ENCODE measurements at regions not wholly inside any gene's neighbourhood (a gene's known extent, or its start where the extent isn't known, plus 50 kb on each side); places are given as distances from the start of the nearest gene placed in this dataset.
"Not testable (repeated sequence)": the region's sequence is repeated elsewhere in the genome, so short reads cannot be mapped to it uniquely, and the experiment has no call there.

DNA sequence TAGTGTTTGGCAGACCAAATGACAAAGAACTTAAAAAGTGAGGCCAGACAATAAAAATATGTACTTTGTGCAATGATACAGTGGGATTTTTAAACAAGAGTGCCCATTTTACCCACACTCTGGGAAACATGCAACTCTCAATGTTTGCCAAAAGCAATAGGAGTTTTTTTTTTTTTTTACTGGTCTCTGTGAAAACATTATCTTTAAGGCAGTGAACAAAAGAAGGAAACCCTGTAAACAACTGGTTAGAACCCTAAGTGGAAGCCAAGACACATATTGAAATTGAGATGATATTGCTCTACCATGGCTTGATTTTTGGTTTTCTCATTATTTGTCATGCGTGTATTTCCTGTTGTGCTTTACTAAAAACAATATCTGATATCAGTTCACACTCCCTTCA lies 67.2 kb upstream of the PPP3CA start:
- Histone ChIP-seq H3K4me2 (ENCODE audit: extremely low read depth, insufficient read depth, low read length) (no peak overlapping the region), H4K20me1 (ENCODE audit: control insufficient read depth, extremely low read depth, insufficient read depth, low read length) (no peaks in the 10 kb centered on the region), H3K36me3 (ENCODE audit: control insufficient read depth, insufficient read depth, low read length) (no peaks in the 10 kb centered on the region), H3K9ac (ENCODE audit: insufficient read depth, low read length) (no peak overlapping the region), H3K27me3 (ENCODE audit: control insufficient read depth, insufficient read depth, low read length) (no peaks in the 10 kb centered on the region), H3K27ac (ENCODE audit: insufficient read depth, low read length) (no peak overlapping the region), H3K79me2 (ENCODE audit: control insufficient read depth, insufficient read depth, low read length) (no peaks in the 10 kb centered on the region), H3K4me3 (replicated peaks in 1 of 4; ENCODE audit: control extremely low read depth in 1 of 4, insufficient read depth in 1 of 4, low read depth in 3 of 4, low read length in 4 of 4) (no peak overlapping the region), H2AFZ (ENCODE audit: low read length) (no peak overlapping the region), H3K4me1 (ENCODE audit: control insufficient read depth, extremely low read depth, insufficient read depth, low read length) (no peaks in the 10 kb centered on the region), H3K9me3 (ENCODE audit: control insufficient read depth, insufficient read depth, low read depth, low read length) (no peaks in the 10 kb centered on the region)
- no peak for DNase-seq (ENCODE audit: low read depth in 2 of 2)
- TF ChIP-seq, protein P1, sequence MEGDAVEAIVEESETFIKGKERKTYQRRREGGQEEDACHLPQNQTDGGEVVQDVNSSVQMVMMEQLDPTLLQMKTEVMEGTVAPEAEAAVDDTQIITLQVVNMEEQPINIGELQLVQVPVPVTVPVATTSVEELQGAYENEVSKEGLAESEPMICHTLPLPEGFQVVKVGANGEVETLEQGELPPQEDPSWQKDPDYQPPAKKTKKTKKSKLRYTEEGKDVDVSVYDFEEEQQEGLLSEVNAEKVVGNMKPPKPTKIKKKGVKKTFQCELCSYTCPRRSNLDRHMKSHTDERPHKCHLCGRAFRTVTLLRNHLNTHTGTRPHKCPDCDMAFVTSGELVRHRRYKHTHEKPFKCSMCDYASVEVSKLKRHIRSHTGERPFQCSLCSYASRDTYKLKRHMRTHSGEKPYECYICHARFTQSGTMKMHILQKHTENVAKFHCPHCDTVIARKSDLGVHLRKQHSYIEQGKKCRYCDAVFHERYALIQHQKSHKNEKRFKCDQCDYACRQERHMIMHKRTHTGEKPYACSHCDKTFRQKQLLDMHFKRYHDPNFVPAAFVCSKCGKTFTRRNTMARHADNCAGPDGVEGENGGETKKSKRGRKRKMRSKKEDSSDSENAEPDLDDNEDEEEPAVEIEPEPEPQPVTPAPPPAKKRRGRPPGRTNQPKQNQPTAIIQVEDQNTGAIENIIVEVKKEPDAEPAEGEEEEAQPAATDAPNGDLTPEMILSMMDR (conservative IDR thresholded peaks at IDR 0.05 in 1 of 2, IDR thresholded peaks at IDR 0.05 in 1 of 2; ENCODE audit: low read depth in 1 of 2, low read length in 2 of 2) = no peak
- no peak for TF ChIP-seq EZH2 (IDR thresholded peaks at IDR 0.05; ENCODE audit: low read length, missing control alignments)

DNA sequence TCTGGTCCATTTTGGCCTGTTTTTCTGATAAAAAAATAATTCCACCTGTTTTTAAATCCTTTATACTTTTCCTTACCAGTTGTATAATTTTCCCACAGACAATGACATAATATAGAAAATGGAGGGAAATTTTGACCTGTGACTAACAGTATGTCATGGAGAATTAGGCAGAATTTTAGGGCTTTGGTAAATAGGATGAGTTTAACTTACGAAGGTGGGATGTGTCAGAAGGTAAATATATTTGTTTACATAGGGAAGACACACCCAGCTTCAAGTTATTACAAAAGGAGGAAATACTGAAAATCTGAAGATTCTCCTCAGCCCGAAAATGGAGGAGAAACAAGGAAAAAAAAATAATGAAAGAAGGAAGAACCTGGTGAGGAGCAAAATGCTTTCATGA lies 64.6 kb upstream of the PPP3CA start:
- Histone ChIP-seq H3K9me3 (ENCODE audit: control insufficient read depth, insufficient read depth, low read depth, low read length) (no peaks in the 10 kb centered on the region), H3K4me1 (ENCODE audit: control insufficient read depth, extremely low read depth, insufficient read depth, low read length) (no peaks in the 10 kb centered on the region), H3K27ac (ENCODE audit: insufficient read depth, low read length) (no peak overlapping the region), H4K20me1 (ENCODE audit: control insufficient read depth, extremely low read depth, insufficient read depth, low read length) (no peaks in the 10 kb centered on the region), H3K4me2 (ENCODE audit: extremely low read depth, insufficient read depth, low read length) (no peak overlapping the region), H3K79me2 (ENCODE audit: control insufficient read depth, insufficient read depth, low read length) (no peaks in the 10 kb centered on the region), H2AFZ (ENCODE audit: low read length) (no peak overlapping the region), H3K9ac (ENCODE audit: insufficient read depth, low read length) (no peak overlapping the region), H3K36me3 (ENCODE audit: control insufficient read depth, insufficient read depth, low read length) (no peaks in the 10 kb centered on the region), H3K4me3 (replicated peaks in 1 of 4; ENCODE audit: control extremely low read depth in 1 of 4, insufficient read depth in 1 of 4, low read depth in 3 of 4, low read length in 4 of 4) (no peak overlapping the region), H3K27me3 (ENCODE audit: control insufficient read depth, insufficient read depth, low read length) (no peaks in the 10 kb centered on the region)
- no peak for TF ChIP-seq EZH2 (IDR thresholded peaks at IDR 0.05; ENCODE audit: low read length, missing control alignments)
- TF ChIP-seq, protein P1 (conservative IDR thresholded peaks at IDR 0.05 in 1 of 2, IDR thresholded peaks at IDR 0.05 in 1 of 2; ENCODE audit: low read depth in 1 of 2, low read length in 2 of 2) = no peak
- DNase-seq (ENCODE audit: low read depth in 2 of 2) = no peak

DNA sequence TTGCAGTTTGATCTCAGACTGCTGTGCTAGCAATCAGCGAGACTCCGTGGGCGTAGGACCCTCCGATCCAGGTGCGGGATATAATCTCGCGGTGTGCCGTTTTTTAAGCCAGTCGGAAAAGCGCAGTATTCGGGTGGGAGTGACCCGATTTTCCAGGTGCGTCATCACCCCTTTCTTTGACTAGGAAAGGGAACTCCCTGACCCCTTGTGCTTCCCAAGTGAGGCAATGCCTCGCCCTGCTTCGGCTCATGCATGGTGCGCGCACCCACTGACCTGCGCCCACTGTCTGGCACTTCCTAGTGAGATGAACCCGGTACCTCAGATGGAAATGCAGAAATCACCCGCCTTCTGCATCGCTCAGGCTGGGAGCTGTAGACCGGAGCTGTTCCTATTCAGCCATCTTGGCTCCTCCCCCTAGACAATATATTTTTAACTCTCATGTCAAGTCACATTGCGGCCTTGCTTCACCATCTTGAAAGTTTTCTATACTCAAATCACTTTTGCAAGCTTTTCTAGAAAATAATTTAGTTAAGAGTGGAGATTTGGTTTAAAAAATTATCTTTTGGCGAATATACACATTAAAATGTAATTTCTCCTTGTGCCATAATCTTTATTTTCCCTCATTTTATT lies 64.1 kb upstream of the PPP3CA start:
- not testable (repeated sequence) for H3K27ac ChIP-seq (ENCODE audit: insufficient read depth, low read length); H3K9ac ChIP-seq (ENCODE audit: insufficient read depth, low read length); H3K36me3 ChIP-seq (ENCODE audit: control insufficient read depth, insufficient read depth, low read length); H3K9me3 ChIP-seq (ENCODE audit: control insufficient read depth, insufficient read depth, low read depth, low read length); H3K4me3 ChIP-seq (replicated peaks in 1 of 4; ENCODE audit: control extremely low read depth in 1 of 4, insufficient read depth in 1 of 4, low read depth in 3 of 4, low read length in 4 of 4); H4K20me1 ChIP-seq (ENCODE audit: control insufficient read depth, extremely low read depth, insufficient read depth, low read length); H3K27me3 ChIP-seq (ENCODE audit: control insufficient read depth, insufficient read depth, low read length); H3K4me1 ChIP-seq (ENCODE audit: control insufficient read depth, extremely low read depth, insufficient read depth, low read length); H3K79me2 ChIP-seq (ENCODE audit: control insufficient read depth, insufficient read depth, low read length); H3K4me2 ChIP-seq (ENCODE audit: extremely low read depth, insufficient read depth, low read length); DNase-seq (ENCODE audit: low read depth in 2 of 2); H2AFZ ChIP-seq (ENCODE audit: low read length)
